NCI-H460 (cell line): ENCODE measurements at regions not wholly inside any gene's neighbourhood (a gene's known extent, or its start where the extent isn't known, plus 50 kb on each side); places are given as distances from the start of the nearest gene placed in this dataset.
"Not testable (repeated sequence)": the region's sequence is repeated elsewhere in the genome, so short reads cannot be mapped to it uniquely, and the experiment has no call there.

Experiments
- DNase-seq: peaks from one replicate; pipeline ENCODE4 v3.0.0-alpha.2; 2016; ENCODE audit warnings: low read depth; ENCODE audit errors: extremely low read depth

DNA sequence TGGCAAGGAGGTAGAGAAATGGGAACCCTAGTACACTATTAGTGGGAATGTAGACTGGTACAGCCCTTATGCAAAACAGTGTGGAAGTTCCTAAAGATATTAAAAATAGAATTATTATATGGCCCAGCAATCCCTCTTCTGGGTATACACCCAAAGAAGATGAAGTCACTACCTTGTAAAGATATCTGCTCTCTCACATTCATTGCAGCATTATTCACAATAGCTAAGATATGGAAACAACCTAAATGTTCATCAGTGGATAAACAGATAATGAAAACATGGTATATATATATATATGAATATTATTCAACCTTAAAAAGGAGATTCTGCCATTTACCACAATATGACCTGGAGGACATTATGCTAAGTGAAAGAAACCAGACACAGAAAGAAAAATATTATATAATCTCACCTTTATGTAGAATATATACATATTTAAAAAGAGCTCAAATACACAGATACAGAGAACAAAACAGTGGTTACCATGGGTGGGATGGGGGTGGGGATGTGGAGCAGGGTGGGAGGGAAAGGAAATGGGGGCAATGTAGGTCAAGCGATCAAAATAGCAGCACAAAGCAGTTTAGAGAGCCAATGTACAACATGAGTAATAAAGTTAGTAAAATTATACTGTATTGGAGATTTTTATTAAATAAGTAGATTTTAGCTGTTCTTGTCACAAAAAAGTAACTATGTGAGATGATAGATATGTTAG lies 138.6 kb downstream of the SPRY1 start:
- DNase-seq: no peak

DNA sequence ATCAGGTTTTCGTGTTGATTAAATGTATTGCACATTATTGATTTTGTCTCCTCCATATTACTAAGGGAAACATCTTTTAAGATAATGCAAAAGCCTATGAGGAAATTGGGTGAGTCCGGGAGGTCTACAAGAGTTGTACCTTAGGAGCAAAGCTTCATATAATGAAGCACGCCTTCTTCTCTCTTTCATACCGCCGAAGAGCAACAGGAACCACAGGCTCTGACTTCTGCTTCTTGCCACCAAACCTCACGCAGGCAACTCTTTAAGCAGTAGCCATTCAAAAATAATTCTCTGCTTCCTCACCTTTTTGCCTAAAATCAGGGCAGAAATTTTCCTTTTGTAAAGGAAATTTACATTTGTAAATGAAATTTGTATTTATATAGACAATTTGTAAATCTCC lies 139.6 kb downstream of the SPRY1 start:
- no peak for DNase-seq

DNA sequence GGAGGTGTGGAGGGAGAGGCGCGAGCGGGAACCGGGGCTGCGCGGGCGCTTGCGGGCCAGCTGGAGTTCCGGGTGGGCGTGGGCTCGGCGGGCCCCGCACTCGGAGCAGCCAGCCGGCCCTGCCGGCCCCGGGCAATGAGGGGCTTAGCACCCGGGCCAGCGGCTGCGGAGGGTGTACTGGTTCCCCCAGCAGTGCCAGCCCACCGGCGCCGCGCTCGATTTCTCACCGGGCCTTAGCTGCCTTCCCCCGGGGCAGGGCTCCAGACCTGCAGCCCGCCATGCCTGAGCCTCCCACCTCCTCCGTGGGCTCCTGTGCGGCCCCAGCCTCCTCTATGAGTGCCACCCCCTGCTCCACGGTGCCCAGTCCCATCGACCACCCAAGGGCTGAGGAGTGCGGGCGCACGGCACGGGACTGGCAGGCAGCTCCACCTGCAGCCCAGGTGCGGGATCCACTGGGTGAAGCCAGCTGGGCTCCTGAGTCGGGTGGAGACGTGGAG lies 141.4 kb downstream of the SPRY1 start:
- not testable (repeated sequence) for DNase-seq

DNA sequence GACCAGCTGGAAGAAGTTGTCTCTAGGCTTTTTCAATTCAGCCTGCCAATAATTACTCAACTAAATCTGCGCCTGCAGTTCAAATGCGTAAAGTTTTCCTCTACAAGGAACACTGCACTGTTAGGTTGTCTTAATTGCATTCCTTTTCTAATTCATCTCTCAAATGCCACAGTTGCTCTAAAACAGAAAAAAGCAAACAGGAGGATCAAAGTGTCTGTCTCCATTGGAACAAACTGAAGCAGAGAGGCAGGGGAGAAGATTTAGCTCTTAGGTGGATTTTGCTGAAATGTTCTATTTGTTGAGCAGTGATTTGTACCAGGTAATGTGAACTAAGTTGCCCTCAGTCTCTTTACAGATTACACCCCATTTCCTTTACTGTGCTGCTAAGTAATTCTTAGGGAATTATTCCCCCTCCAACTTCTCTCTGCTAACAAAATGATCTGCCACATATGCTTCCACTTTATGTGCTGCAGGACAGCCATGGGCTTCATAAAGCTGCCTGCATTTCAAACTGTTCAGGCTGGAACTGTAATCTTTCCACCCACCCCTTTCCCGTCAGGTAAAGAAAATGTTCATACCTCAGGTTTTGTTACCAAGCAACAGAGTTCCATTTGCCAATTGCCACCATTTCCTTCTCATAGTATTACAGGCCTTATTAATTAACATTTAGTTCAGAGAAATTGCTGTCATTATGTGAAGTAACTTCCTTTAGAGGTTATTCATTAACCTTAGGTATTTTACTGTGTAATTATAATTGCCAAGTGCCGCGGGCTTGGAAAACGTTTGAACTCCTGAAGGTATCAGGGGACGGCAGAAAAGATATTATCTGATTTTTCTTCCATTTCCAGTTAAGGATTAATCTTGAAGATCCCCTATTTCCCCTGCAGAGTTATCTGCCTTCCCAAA lies 149.3 kb downstream of the SPRY1 start:
- DNase-seq: no peak

DNA sequence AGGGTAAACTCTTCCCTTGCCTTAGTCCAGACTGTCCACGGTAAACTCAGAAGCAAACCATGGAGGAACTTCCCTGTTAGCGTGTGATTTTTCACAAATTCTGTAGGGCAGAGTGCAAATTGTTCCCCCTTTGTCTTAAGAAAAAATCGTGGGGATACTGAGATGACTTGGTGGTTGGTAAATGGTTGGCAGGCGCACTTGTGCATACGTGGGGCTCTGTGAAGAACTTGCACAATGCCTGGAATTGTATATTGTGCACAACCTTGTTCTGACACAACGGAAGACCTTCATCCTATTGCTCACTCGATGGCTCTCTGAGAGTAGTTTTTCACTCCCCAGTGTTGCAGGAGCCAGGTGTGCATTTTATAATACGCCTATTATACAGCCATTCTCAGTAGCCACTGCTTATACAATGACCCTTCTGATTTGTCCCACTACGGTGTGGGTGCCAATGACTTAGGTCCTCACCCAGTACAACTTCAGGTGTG lies 150.0 kb downstream of the SPRY1 start:
- no peak for DNase-seq

DNA sequence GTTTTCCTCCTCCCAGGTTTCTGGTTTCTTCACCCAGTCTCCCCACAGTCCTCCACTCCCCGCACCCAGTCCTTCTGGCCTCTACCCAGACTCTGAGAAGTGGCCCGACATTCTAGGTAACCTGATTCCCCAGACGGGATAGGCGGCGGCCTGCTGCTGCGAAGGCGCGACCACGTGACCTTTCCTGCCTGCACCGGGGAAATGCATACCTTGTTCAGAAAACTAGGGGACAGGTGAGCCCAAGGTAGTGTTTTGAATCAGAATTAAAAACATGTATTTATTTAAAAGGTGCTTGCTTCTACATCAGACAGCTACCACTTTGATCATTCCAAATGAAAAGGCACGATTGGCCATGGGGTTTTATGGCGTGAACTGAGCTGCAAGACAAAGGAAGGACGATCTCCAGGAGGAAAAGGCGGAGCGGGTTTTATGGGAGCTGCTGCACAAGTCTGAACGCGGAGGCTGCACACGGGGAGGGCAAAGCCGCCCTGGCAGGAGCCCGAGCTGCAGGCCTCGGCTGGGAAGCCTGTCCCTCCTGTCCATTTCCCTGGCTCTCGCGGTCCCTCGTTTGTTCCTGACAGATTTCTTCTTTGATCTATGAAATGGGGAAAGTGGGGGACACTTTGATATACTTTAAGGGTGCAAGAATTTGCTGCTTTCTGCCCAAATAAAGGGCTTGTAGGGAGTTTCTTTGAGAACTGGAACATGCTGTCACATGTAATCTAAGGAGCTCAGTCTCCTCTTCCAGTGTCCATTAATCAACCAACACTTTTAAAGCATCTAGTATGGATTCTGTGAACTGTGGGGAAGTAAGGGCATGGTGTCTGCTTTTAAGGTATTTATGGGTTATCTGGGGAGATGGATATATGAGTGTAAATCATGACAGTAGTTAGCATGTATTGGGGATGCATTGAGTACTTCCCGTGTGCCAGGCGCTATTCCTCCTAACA lies 150.9 kb downstream of the SPRY1 start:
- DNase-seq: no peak

DNA sequence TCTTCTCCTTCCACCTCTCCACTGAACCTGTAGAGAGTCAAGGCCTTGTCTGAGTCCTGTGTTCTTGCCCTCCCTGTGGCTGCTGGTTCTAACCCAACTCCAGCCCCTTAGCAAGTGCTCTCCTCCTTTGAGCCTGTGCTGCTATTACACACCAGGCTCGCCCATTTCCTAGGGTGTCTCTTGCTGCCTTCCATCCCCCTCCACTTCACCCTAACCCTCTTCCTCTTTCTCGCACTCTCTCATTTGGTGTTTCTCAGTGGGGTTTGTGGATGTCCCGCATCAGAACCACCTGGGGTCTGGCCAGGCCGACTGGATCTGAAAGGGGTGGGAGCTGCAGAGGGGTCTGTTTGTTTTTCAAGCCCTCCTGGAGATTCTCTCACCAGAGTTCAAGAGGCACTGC lies 156.7 kb downstream of the SPRY1 start:
- no peak for DNase-seq

DNA sequence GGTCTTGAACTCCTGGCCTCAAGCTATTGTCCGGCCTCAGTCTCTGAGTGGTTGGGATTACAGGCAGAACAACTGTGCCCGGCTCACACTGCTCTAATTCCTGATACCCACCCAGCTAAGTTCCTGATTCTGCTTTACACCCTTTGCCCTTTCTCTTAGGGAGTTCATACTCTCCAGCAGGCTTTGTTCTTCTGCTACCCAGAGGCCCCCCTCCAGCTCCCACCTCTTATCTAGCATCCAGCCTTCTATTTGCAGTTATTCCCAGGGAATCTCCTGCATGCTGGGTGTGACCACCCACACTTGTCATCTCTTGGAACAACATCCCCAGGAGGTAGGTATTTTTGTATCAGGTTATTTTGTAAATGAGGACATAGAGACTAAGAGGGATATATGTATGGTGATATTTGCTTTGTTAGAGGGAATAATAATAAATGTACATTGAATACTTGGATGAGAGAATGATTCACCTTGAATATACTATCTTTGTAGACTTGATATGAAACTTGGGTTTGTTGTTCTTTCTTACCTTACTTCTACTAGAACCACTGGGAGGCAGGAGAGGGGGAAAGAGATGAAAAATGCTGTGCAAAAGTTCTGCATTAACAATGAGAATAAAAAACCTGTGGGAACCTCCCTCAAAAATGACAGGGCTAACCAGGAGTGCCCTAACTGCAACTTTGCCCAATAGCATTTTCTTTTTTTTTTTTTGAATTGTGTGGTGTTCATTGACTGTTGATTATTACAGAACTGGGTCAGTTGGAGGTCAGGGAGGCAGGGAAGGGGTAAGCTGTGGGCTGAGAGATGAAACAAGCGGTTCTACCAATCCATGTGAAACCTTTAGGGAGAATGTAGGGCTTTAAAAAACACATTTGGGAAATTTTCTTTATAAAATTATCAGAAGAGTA lies 157.4 kb downstream of the SPRY1 start:
- no peak for DNase-seq

DNA sequence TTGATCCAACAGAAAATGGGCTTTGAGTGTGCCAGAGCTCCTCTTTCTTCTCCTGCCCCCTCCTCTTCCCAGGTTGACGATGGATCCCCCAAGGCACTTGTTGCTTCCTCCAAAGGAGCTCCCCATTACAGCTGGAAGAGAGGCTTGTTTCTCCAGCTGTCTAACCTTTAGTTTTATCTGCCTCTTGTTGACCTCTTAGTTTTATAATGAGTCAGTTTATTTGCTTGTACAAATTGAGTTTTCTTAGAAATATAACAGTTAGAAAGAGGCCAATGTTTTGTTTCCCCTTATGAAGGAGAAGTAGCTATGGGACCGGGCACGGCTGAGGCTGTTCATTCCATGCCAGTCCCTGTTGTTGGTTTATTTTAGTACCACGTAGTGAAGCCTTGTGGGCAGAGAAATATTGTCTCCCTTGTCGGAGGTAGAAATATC lies 158.2 kb downstream of the SPRY1 start:
- DNase-seq: no peak

DNA sequence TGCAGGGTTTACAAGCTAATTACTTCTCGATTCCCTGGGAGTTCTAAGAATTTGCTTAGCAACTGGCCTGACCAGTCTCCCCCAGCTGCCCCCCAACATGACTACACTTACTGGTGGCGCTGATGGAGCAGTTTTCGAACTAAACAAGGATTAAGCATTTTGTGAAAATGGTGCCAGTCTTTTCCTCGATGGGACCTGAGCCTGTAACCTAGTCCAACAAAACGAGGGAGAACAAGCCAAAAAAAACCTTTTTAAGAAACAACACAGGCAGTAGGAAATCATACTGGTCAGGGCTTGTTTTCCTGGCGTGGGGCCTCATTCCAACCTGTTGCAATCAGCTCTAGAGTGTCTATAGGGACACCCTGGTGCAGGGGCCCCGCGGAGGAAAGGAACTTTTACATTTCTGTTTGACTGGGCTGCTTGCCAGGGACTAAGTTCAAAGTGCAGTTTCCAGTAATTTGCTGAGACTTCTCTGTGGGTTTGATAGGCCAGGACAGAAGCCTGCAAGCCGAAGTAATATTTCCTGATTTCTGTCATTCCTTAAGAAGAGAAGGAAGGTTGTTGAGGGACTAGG lies 158.7 kb downstream of the SPRY1 start:
- DNase-seq: no peak

DNA sequence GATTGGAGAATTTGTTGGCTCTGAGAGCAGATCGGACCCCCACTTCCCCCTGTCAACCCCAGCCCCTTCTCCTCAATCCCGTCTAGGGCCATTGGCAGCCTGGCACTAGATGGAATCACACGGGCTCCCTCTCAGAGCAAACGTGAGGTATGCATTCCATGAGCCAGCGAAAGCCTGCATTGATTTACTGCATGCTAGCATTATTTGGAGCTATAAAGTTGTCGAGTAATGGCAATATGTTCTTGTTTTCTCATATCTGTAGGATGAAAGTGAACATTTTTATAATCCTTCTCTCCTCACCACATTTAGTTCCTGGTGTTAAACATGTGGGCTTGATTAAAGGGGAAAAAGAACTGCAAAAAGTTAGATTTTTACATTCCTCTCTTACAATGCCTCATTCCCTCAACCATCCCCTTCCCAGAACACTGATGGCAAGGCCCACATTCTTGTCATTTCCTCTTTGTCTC lies 159.2 kb downstream of the SPRY1 start:
- no peak for DNase-seq

DNA sequence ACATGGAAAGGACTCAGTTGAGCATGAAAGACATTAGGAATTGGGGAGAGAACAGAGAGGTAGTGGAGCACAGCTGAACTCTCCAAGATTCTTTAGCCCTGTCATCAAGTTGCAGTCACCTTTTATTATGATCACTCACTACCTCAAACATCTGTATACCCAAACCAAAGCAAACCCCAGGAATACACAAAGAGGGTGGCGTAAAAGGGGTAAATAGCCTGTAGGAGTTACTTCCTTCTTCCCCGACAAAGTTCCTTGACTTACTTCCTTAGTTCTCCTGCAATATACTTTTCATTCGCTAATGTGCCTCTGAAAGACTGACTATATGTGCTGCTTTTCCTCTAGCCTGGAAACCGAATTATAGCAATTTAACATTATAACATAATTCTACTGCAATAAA lies 159.9 kb downstream of the SPRY1 start:
- DNase-seq: no peak

DNA sequence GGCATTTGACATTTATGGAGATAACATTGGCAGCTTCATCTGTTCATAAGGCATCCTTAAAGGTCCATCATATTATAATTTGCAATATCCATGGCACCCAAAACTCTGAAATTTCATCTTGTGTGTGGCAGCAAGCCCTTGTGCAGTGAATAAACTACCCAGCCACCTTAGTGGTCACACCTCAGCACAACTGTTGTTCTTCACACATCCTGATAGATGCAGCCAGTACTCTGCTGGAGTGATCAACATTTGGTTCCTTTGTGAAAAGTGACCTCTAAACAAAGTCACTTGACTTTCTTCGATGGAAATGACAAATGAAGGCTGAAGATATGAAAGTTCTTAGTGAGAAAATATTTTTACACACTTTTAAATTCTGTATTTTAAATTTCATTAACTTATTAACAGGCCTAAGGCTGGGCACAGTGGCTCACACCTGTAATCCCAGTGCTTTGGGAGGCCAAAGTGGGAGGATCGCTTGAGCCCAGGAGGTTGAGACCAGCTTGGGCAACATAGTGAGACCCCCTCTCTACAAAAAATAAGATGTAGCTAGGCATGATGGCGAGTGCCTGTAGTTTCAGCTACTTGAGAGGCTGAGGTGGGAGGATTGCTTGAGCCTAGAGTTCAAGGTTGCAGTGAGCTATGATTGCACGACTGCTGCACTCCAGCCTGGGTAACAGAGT lies 161.4 kb downstream of the SPRY1 start:
- no peak for DNase-seq

DNA sequence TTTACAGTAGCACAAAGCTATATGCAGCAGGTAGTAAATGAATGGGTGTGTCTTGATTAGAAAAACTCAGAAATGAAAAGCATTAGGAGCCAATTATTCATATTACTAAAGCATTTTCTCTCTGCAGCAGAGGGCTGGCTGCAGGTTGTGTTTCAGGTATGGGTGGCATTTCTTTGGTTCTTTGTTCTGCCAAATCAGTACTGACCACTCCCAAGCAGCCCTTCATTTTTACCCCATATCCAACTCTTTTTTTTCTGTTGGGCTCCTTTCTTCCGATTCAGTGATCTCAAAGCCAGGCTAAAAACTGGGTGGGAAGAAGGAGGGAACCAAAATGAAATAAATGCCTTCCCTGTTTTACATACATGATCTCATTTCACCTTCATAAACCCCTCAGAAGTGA lies 162.3 kb downstream of the SPRY1 start:
- DNase-seq: no peak

DNA sequence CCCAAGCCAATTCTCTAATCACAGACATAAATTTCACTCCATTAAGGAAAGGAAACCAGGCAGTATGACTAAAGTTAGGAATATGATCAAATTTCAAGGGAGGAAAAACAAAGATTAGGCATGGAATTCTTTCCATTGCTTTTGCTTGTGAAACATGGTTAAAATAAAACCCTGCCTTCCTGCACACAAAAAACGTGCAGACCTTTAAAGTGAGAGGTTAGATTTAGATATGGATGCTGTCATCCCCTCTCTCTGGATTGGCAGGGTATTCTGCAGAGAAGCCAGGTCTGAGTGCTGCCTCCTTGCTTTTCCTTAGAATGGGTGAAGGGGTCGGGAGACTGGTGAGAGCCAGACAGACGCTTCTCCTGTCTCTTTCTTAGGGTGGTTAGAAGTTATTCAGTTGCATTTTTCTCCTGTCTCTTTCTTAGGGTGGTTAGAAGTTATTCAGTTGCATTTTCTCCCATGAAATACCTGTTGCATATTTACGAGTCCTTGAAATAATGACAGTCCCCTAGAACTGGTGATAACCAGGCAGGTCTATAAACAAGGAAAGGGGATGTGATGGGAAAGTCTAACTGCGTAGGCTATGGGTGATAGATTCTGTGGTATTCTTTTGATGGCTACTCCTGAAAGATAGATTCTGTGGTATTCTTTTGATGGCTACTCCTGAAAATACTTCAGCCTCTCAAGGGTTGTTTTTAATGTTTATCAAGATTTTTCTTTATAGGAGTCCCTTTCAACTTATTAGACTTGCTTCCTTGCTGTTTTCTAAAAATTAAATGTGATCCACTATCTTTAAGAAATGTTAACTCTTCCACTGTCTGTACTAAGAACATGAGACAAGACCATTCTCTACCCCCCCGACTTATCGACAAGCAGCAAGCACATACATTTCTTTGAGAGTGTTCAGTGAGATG lies 163.6 kb downstream of the SPRY1 start:
- no peak for DNase-seq

DNA sequence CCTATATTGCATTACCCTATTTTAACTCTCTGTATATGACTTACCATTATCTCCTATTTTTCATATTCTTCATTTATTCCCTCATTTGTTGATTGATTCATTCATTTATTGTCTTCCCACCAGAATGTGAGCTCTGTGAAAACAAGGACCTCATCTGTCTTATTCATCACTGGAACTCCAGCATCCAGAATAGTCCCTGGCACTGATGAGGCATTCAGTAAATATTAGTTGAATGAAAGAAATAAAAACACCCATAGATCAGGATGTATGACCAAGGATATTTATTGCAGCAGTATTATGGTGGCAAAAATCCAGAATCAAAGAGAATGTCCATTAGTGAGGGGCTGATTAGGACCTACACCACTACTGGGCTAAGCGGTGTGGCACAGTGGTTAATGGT lies 164.9 kb downstream of the SPRY1 start:
- no peak for DNase-seq

DNA sequence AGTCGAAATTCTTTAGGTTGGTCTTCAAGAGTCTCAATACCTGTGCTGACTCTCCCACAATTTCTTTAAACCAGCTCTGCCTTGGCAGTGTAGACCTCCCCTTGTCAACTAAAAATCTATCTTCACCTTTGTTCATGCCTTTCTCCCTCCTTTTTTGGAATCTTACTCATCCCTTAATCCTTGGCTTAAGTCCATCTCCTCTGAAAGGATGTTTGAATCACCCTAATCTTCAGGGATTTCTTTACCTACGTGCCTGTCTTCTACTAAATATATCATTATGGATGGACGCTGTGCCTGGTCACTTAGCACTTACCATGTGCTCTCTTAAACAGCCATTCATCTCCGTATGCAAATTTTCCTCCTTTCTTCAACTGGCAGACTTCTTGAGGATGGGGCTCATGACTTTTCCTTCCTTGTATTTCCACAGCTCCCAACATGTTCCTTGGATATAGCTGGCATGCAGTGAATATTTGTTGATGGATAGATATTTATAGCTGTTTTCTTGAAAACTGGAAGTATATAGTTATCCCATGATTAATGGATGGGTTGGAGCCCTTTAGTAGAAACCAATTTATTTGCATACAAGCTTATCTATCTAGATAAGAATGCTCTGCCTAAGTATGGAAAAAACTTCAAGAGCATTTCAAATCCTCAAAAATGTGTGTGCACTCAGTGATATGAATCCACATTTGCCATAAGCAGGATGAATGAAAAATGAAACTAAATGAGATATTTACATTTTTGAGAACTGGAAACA lies 166.6 kb downstream of the SPRY1 start:
- no peak for DNase-seq
